Liver (tissue), 8 donors: ENCODE measurements at regions not wholly inside any gene's neighbourhood (a gene's known extent, or its start where the extent isn't known, plus 50 kb on each side); places are given as distances from the start of the nearest gene placed in this dataset.
"Not testable (repeated sequence)": the region's sequence is repeated elsewhere in the genome, so short reads cannot be mapped to it uniquely, and the experiment has no call there.

Source experiments
- DNase-seq: peaks from one replicate; pipeline ENCODE4 v3.0.0-alpha.2; 2017; ENCODE audit warnings: low spot score
- H3K27ac ChIP-seq, 2 donors: one replicate each; pipeline ENCODE4 v1.7.0; 2013; ENCODE audit warnings: inconsistent platforms in 2 of 2, low read length in 2 of 2, control low read depth in 1 of 2, low read depth in 1 of 2, mild to moderate bottlenecking in 1 of 2
- H3K27me3 ChIP-seq, 4 donors: one replicate each; pipeline versions ENCODE4 v1.6.1 to v1.7.0; 2013; ENCODE audit warnings: low read length in 3 of 4, inconsistent platforms in 1 of 4, mild to moderate bottlenecking in 1 of 4, moderate library complexity in 1 of 4; ENCODE audit not compliant: control insufficient read depth in 4 of 4, insufficient read depth in 4 of 4
- H3K36me3 ChIP-seq, 4 donors: one replicate each; pipeline versions ENCODE4 v1.6.1 to v1.7.0; 2013; ENCODE audit warnings: low read length in 3 of 4, mild to moderate bottlenecking in 3 of 4, low read depth in 1 of 4, moderate library complexity in 1 of 4; ENCODE audit not compliant: control insufficient read depth in 4 of 4, insufficient read depth in 3 of 4
- H3K4me1 ChIP-seq, 4 donors: one replicate each; pipeline versions ENCODE4 v1.6.1 to v1.7.0; 2013; ENCODE audit warnings: low read length in 3 of 4, mild to moderate bottlenecking in 3 of 4, moderate library complexity in 1 of 4; ENCODE audit not compliant: control insufficient read depth in 4 of 4, insufficient read depth in 4 of 4
- H3K4me3 ChIP-seq, 3 donors: one replicate each; pipeline versions ENCODE4 v1.6.1 to v1.7.0; 2013; ENCODE audit warnings: low read length in 3 of 3, control low read depth in 1 of 3, low read depth in 1 of 3, mild to moderate bottlenecking in 1 of 3
- H3K9ac ChIP-seq, 2 donors: one replicate each; pipeline ENCODE4 v1.7.0; 2013; ENCODE audit warnings: low read length in 2 of 2, mild to moderate bottlenecking in 2 of 2, moderate library complexity in 2 of 2, control low read depth in 1 of 2, low read depth in 1 of 2
- H3K9me3 ChIP-seq, 4 donors: one replicate each; pipeline versions ENCODE4 v1.6.1 to v1.7.0; 2013; ENCODE audit warnings: low read length in 3 of 4; ENCODE audit not compliant: control insufficient read depth in 4 of 4
- EGR1 ChIP-seq, 2 donors: IDR thresholded peaks; 2 replicates each; pipeline ENCODE4 v1.6.1; 2016 to 2018; ENCODE audit warnings: antibody characterized with exemption in 2 of 2, low read depth in 2 of 2
- FOXA1 ChIP-seq: IDR thresholded peaks from 2 replicates; pipeline ENCODE4 v1.6.1; 2016; ENCODE audit warnings: antibody characterized with exemption
- FOXA2 ChIP-seq: IDR thresholded peaks from 2 replicates; pipeline ENCODE4 v1.6.1; 2016; ENCODE audit warnings: antibody characterized with exemption
- JUND ChIP-seq, 2 donors: IDR thresholded peaks; 2 replicates each; pipeline ENCODE4 v1.6.1; 2016; ENCODE audit warnings: antibody characterized with exemption in 2 of 2
- NR2F2 ChIP-seq: IDR thresholded peaks from 2 replicates; pipeline ENCODE4 v1.6.1; 2016; ENCODE audit warnings: antibody characterized with exemption
- RAD21 ChIP-seq, 2 donors: IDR thresholded peaks; 2 replicates each; pipeline ENCODE4 v1.6.1; 2016; ENCODE audit warnings: antibody characterized with exemption in 2 of 2, mild to moderate bottlenecking in 2 of 2
- RXRA ChIP-seq, 2 donors: IDR thresholded peaks; 2 replicates each; pipeline ENCODE4 v1.6.1; 2017 to 2018; ENCODE audit warnings: antibody characterized with exemption in 2 of 2, mild to moderate bottlenecking in 1 of 2
- SP1 ChIP-seq: IDR thresholded peaks from 2 replicates; pipeline ENCODE4 v1.6.1; 2018; ENCODE audit warnings: antibody characterized with exemption, mild to moderate bottlenecking
- TAF1 ChIP-seq: conservative IDR thresholded peaks from 2 replicates; pipeline ENCODE4 v1.6.1; 2016; ENCODE audit warnings: antibody characterized with exemption, mild to moderate bottlenecking
- YY1 ChIP-seq: IDR thresholded peaks from 2 replicates; pipeline ENCODE4 v1.6.1; 2016; ENCODE audit warnings: antibody characterized with exemption, mild to moderate bottlenecking
- WGBS: extraction: QIAGEN DNeasy Blood & Tissue Kit; methylation state at CpG from one replicate; pipeline ENCODE4 v1.1.7; 2013; 5-methylcytosine and 5-hydroxymethylcytosine counted together
- TF ChIP-seq, protein P1 (sequence below): IDR thresholded peaks from 2 replicates; pipeline ENCODE4 v1.6.1; 2016; ENCODE audit warnings: antibody characterized with exemption, mild to moderate bottlenecking
- TF ChIP-seq, protein P2 (sequence below): IDR thresholded peaks from 2 replicates; pipeline ENCODE4 v1.6.1; 2016; ENCODE audit warnings: antibody characterized with exemption
- TF ChIP-seq, protein P3 (sequence below): IDR thresholded peaks from 2 replicates; pipeline ENCODE4 v1.6.1; 2016; ENCODE audit warnings: antibody characterized with exemption
- TF ChIP-seq, protein P4 (sequence below): fragments of 150-350 bp; IDR thresholded peaks from 2 replicates; pipeline ENCODE4 v1.5.1; 2017; ENCODE audit warnings: improper control_type of control experiment, low read depth, low read length; ENCODE audit not compliant: missing input control
- donor health status: healthy.
- donor health status: healthy.
- donor health status: healthy.
- donor health status: healthy.
- donor health status: healthy.

DNA sequence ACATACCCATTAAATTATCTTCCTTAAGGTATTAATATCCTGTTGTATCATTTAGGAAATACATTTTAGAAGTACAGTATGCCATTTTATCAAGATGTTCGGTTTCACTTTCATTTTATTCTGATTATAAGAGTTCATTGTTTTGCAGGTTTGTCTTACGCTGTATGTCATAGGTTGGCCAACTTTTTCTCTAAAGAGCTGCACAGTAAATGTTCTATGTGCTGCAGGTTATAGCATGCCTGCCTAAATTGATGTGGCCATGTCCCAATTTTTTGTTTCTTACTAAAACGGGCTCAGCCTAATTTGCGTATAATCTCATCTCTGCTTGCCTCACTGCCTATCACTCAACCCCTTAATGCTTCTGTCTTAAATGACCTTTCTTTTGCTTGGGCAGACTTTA, 126.4 kb downstream of the USP22 start:
- no peak overlapping the region for H3K9ac ChIP-seq
- H3K4me3 ChIP-seq: no peak overlapping the region
- H3K27ac ChIP-seq: no peak overlapping the region
- H3K36me3 ChIP-seq: no peaks in the 10 kb centered on the region
- no peak for TF ChIP-seq YY1
- TF ChIP-seq, protein P1, sequence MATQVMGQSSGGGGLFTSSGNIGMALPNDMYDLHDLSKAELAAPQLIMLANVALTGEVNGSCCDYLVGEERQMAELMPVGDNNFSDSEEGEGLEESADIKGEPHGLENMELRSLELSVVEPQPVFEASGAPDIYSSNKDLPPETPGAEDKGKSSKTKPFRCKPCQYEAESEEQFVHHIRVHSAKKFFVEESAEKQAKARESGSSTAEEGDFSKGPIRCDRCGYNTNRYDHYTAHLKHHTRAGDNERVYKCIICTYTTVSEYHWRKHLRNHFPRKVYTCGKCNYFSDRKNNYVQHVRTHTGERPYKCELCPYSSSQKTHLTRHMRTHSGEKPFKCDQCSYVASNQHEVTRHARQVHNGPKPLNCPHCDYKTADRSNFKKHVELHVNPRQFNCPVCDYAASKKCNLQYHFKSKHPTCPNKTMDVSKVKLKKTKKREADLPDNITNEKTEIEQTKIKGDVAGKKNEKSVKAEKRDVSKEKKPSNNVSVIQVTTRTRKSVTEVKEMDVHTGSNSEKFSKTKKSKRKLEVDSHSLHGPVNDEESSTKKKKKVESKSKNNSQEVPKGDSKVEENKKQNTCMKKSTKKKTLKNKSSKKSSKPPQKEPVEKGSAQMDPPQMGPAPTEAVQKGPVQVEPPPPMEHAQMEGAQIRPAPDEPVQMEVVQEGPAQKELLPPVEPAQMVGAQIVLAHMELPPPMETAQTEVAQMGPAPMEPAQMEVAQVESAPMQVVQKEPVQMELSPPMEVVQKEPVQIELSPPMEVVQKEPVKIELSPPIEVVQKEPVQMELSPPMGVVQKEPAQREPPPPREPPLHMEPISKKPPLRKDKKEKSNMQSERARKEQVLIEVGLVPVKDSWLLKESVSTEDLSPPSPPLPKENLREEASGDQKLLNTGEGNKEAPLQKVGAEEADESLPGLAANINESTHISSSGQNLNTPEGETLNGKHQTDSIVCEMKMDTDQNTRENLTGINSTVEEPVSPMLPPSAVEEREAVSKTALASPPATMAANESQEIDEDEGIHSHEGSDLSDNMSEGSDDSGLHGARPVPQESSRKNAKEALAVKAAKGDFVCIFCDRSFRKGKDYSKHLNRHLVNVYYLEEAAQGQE: no peak
- no peak for TF ChIP-seq TAF1
- TF ChIP-seq JUND (IDR thresholded peaks at IDR 0.05): no peak
- TF ChIP-seq RAD21 (IDR thresholded peaks at IDR 0.05): no peak
- no peak for TF ChIP-seq RXRA (IDR thresholded peaks at IDR 0.05)
- no peak for TF ChIP-seq NR2F2
- TF ChIP-seq, protein P2, sequence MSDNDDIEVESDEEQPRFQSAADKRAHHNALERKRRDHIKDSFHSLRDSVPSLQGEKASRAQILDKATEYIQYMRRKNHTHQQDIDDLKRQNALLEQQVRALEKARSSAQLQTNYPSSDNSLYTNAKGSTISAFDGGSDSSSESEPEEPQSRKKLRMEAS: no peak
- TF ChIP-seq, protein P3, sequence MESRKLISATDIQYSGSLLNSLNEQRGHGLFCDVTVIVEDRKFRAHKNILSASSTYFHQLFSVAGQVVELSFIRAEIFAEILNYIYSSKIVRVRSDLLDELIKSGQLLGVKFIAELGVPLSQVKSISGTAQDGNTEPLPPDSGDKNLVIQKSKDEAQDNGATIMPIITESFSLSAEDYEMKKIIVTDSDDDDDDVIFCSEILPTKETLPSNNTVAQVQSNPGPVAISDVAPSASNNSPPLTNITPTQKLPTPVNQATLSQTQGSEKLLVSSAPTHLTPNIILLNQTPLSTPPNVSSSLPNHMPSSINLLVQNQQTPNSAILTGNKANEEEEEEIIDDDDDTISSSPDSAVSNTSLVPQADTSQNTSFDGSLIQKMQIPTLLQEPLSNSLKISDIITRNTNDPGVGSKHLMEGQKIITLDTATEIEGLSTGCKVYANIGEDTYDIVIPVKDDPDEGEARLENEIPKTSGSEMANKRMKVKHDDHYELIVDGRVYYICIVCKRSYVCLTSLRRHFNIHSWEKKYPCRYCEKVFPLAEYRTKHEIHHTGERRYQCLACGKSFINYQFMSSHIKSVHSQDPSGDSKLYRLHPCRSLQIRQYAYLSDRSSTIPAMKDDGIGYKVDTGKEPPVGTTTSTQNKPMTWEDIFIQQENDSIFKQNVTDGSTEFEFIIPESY: no peak
- TF ChIP-seq EGR1 (IDR thresholded peaks at IDR 0.05; ENCODE audit: low read depth in 2 of 2): no peak
- TF ChIP-seq, protein P4, sequence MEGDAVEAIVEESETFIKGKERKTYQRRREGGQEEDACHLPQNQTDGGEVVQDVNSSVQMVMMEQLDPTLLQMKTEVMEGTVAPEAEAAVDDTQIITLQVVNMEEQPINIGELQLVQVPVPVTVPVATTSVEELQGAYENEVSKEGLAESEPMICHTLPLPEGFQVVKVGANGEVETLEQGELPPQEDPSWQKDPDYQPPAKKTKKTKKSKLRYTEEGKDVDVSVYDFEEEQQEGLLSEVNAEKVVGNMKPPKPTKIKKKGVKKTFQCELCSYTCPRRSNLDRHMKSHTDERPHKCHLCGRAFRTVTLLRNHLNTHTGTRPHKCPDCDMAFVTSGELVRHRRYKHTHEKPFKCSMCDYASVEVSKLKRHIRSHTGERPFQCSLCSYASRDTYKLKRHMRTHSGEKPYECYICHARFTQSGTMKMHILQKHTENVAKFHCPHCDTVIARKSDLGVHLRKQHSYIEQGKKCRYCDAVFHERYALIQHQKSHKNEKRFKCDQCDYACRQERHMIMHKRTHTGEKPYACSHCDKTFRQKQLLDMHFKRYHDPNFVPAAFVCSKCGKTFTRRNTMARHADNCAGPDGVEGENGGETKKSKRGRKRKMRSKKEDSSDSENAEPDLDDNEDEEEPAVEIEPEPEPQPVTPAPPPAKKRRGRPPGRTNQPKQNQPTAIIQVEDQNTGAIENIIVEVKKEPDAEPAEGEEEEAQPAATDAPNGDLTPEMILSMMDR: no peak
- TF ChIP-seq FOXA2: no peak
- TF ChIP-seq SP1: no peak
- TF ChIP-seq FOXA1: no peak
- 82% methylated on average over 4 of the region's 4 CpGs for WGBS
- no peaks in the 10 kb centered on the region for H3K4me1 ChIP-seq
- no peaks in the 10 kb centered on the region for H3K9me3 ChIP-seq
- no peaks in the 10 kb centered on the region for H3K27me3 ChIP-seq
- no peak for DNase-seq

DNA sequence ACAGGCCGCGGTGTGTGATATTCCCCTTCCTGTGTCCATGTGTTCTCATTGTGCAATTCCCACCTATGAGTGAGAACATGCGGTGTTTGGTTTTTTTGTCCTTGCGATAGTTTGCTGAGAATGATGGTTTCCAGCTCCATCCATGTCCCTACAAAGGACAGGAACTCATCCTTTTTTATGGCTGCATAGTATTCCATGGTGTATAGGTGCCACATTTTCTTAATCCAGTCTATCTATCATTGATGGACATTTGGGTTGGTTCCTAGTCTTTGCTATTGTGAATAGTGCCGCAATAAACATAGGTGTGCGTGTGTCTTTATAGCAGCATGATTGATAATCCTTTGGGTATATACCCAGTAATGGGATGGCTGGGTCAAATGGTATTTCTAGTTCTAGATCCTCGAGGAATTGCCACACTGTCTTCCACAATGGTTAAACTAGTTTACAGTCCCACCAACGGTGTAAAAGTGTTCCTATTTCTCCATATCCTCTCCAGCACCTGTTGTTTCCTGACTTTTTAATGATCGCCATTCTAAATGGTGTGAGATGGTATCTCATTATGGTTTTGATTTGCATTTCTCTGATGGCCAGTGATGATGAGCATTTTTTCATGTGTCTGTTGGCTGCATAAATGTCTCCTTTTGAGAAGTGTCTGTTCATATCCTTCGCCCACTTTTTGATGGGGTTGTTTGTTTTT, 125.1 kb downstream of the USP22 start:
- not testable (repeated sequence) for DNase-seq, H3K27ac ChIP-seq, H3K4me3 ChIP-seq, H3K9me3 ChIP-seq, H3K9ac ChIP-seq, H3K36me3 ChIP-seq, H3K4me1 ChIP-seq, H3K27me3 ChIP-seq
- WGBS: 89% methylated on average over 10 of the region's 10 CpGs
